ENCODE measurements at regions not wholly inside any gene's neighbourhood (a gene's known extent, or its start where the extent isn't known, plus 50 kb on each side); places are given as distances from the start of the nearest gene placed in this dataset.

GRCh38 chr1:102239247-102239646 lies 242.5 kb upstream of the OLFM3 start:
- no peak overlapping the region for H2BK15ac ChIP-seq (ENCODE audit: low read depth, low read length)
- H3K4me2 ChIP-seq (ENCODE audit: low read depth, low read length) = no peak overlapping the region
- no peaks in the 10 kb centered on the region for H3K27me3 ChIP-seq (ENCODE audit: control insufficient read depth, insufficient read depth, low read length)
- H2AFZ ChIP-seq (replicated peaks; ENCODE audit: low read length, poor library complexity) = no peak overlapping the region
- no peak overlapping the region for H2BK5ac ChIP-seq (ENCODE audit: low read depth, low read length, poor library complexity, severe bottlenecking)
- no peak overlapping the region for H3K14ac ChIP-seq (replicated peaks; ENCODE audit: low read depth, low read length)
- no peak overlapping the region for H2AK5ac ChIP-seq (ENCODE audit: low read depth, low read length)
- no peaks in the 10 kb centered on the region for H3K4me1 ChIP-seq (ENCODE audit: control insufficient read depth, insufficient read depth, low read length)
- H3K27ac ChIP-seq (ENCODE audit: insufficient read depth, low read length) = no peak overlapping the region
- no peaks in the 10 kb centered on the region for H3K79me1 ChIP-seq (ENCODE audit: low read depth in 1 of 2, low read length in 2 of 2)
- H3K36me3 ChIP-seq (ENCODE audit: control insufficient read depth, insufficient read depth, low read length) = no peaks in the 10 kb centered on the region
- H3K9ac ChIP-seq (ENCODE audit: low read depth, low read length) = no peak overlapping the region
- H3K4ac ChIP-seq (ENCODE audit: low read depth, low read length) = no peak overlapping the region
- ChIA-PET CTCF (no interaction called here), POLR2A (ENCODE audit: unreplicated experiment) (no interaction called here)
- H3K18ac ChIP-seq (ENCODE audit: low read depth, low read length) = no peak overlapping the region
- no peak overlapping the region for H4K8ac ChIP-seq (ENCODE audit: low read depth in 2 of 2, low read length in 2 of 2)
- H4K20me1 ChIP-seq (ENCODE audit: insufficient read depth, low read length) = no peaks in the 10 kb centered on the region
- H3K4me3 ChIP-seq (ENCODE audit: insufficient read depth, low read depth, low read length) = no peak overlapping the region
- TF ChIP-seq SMC3 (IDR thresholded peaks at IDR 0.05; ENCODE audit: low read depth, low read length) (no peak), CEBPB (IDR thresholded peaks at IDR 0.05; ENCODE audit: low read depth, low read length) (no peak), RFX5 (IDR thresholded peaks at IDR 0.05; ENCODE audit: low read depth, low read length) (no peak), NFE2L2 (IDR thresholded peaks at IDR 0.05; ENCODE audit: low read depth, low read length) (no peak), MAFK (IDR thresholded peaks at IDR 0.05; ENCODE audit: low read depth, low read length) (no peak), RCOR1 (IDR thresholded peaks at IDR 0.05; ENCODE audit: insufficient replicate concordance, low read length) (no peak), BHLHE40 (IDR thresholded peaks at IDR 0.05; ENCODE audit: low read depth, low read length) (no peak)
- DNase-seq (no peak), ATAC-seq (ENCODE audit: low read depth) (no peak)
- H2AK9ac ChIP-seq (replicated peaks; ENCODE audit: low read depth, low read length, poor library complexity) = no peak overlapping the region
- in situ Hi-C loops (cut with MboI; ENCODE audit: low sequenced_read_pairs) (no loop called here), dilution Hi-C loops (cut with HindIII; ENCODE audit: low sequenced_read_pairs, unreplicated experiment) (no loop called here), intact Hi-C loops (cut with micrococcal nuclease) (no loop called here)
- no peak overlapping the region for H3K23ac ChIP-seq (ENCODE audit: low read depth, low read length)
- no TSS peak for BruUV-seq (replicated peaks)
- no peak overlapping the region for H3K56ac ChIP-seq (ENCODE audit: extremely low read depth, insufficient read depth, low read length)
- H4K91ac ChIP-seq (ENCODE audit: insufficient read depth, low read depth, low read length) = no peak overlapping the region
- WGBS, 2 experiments (ENCODE audit: extremely low coverage in 2 of 2, insufficient read length in 1 of 2) = no CpG with 5 or more reads among the region's 3 CpGs
- H2BK120ac ChIP-seq (ENCODE audit: low read depth, low read length) = no peak overlapping the region
- no peak overlapping the region for H4K5ac ChIP-seq (ENCODE audit: low read depth, low read length)
- no peak overlapping the region for H2BK20ac ChIP-seq (ENCODE audit: low read depth, low read length)
- peaks cover 5% of the 10 kb centered on the region for H3K9me3 ChIP-seq (ENCODE audit: control insufficient read depth, insufficient read depth, low read length)
- H3K9me1 ChIP-seq (ENCODE audit: insufficient read depth, low read length) = no peaks in the 10 kb centered on the region
